ENCODE measurements at regions not wholly inside any gene's neighbourhood (a gene's known extent, or its start where the extent isn't known, plus 50 kb on each side); places are given as distances from the start of the nearest gene placed in this dataset.

- H3K4me1 Mint-ChIP-seq (ENCODE audit: low read depth): no peaks in the 10 kb centered on the region
- no peaks in the 10 kb centered on the region for H3K9me3 Mint-ChIP-seq
- H3K27ac Mint-ChIP-seq: no peak overlapping the region
- H3K27me3 Mint-ChIP-seq (ENCODE audit: low read depth): peaks cover 3% of the 10 kb centered on the region
- no peaks in the 10 kb centered on the region for H3K36me3 Mint-ChIP-seq (ENCODE audit: low read depth)
- no peak overlapping the region for H3K4me3 Mint-ChIP-seq
These were observed 53.5 kb upstream of the TSHZ3 start for GRCh38 chr19:31402529-31403316.

- H3K4me1 Mint-ChIP-seq (ENCODE audit: low read depth): no peaks in the 10 kb centered on the region
- H3K9me3 Mint-ChIP-seq: no peaks in the 10 kb centered on the region
- no peak overlapping the region for H3K27ac Mint-ChIP-seq
- H3K36me3 Mint-ChIP-seq (ENCODE audit: low read depth): no peaks in the 10 kb centered on the region
- peaks cover 3% of the 10 kb centered on the region for H3K27me3 Mint-ChIP-seq (ENCODE audit: low read depth)
- no peak overlapping the region for H3K4me3 Mint-ChIP-seq
These were observed 56.9 kb upstream of the TSHZ3 start for GRCh38 chr19:31406106-31406505.

DNA sequence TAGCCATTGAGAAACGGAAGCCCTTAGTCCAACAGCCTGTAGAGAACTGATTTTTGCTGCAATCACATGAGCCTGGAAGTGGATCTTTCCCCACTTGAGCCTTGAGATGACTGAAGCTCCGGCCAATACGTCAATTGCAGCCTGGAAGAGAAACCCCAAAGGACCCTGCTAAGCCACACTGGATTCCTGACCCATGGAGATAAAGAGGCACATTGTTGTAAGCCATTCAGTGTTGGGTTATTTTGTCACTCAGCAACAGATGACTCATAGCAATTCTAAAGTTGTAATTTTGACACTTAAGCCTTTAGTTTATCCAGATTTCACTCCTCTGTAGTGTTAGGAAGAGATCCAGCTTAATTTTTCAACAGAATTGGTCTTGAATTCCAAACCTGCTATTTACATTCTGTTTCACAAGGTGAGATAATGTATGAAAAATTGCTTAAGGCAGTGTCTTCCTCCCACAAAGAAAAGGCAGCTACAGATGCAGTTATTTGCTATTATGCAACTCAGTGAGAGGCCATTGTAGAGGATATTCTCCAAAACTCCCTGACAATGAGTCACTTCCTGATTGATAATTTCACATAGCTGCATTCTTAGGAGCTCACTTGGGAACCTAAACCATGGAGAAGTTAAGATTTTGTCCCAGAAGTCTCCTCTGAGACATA, 59.4 kb upstream of the TSHZ3 start:
- Mint-ChIP-seq H3K4me3 (no peak overlapping the region), H3K36me3 (ENCODE audit: low read depth) (no peaks in the 10 kb centered on the region), H3K27ac (no peak overlapping the region), H3K4me1 (ENCODE audit: low read depth) (no peaks in the 10 kb centered on the region), H3K27me3 (ENCODE audit: low read depth) (no peaks in the 10 kb centered on the region), H3K9me3 (no peaks in the 10 kb centered on the region)

DNA sequence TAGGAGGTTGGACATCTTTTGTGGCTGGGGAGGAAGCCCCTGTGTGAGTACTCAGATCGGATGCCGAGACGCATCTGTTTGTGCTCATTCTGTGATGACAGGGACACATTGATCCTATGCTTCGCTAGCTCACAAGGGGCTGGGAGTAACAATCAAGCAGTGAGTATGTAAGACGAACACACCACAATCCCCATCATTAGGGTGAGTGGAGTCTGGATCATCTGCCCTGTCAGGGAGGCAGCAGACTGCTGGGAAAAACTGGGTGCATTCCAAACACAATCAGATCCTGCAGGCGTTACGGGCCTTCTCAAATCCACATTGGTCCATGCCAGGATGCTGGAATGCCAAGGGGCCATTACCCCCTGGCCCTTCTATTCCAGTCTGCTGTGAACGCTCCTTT, 64.1 kb upstream of the TSHZ3 start:
- H3K27me3 Mint-ChIP-seq (ENCODE audit: low read depth): no peaks in the 10 kb centered on the region
- no peak overlapping the region for H3K27ac Mint-ChIP-seq
- H3K4me1 Mint-ChIP-seq (ENCODE audit: low read depth): no peaks in the 10 kb centered on the region
- H3K9me3 Mint-ChIP-seq: no peaks in the 10 kb centered on the region
- H3K4me3 Mint-ChIP-seq: no peak overlapping the region
- no peaks in the 10 kb centered on the region for H3K36me3 Mint-ChIP-seq (ENCODE audit: low read depth)

DNA sequence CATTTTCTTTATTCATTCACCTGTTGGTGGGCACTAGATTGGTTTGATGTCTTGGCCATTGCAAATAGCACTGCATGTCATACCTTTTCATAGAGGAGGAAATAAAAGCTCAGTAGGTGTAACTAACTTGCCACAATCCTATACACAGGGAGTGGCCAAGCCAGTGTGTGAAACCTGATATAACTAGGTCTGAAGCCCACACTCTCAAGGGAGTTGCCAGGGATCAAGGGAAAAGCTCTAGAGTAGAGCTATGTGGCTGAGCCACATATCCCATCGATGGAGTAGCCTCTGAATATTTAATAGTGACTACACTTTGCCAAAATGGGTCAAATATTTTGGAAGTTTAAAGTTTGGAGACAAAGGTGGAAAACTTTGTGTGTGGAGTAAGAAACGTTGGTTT, 66.1 kb upstream of the TSHZ3 start:
- H3K4me3 Mint-ChIP-seq: no peak overlapping the region
- no peaks in the 10 kb centered on the region for H3K4me1 Mint-ChIP-seq (ENCODE audit: low read depth)
- no peak overlapping the region for H3K27ac Mint-ChIP-seq
- no peaks in the 10 kb centered on the region for H3K36me3 Mint-ChIP-seq (ENCODE audit: low read depth)
- no peaks in the 10 kb centered on the region for H3K9me3 Mint-ChIP-seq
- no peaks in the 10 kb centered on the region for H3K27me3 Mint-ChIP-seq (ENCODE audit: low read depth)

GRCh38 chr19:31416548-31416947, 67.3 kb upstream of the TSHZ3 start:
- Mint-ChIP-seq H3K4me3 (no peak overlapping the region), H3K9me3 (no peaks in the 10 kb centered on the region), H3K27ac (no peak overlapping the region), H3K36me3 (ENCODE audit: low read depth) (no peaks in the 10 kb centered on the region), H3K27me3 (ENCODE audit: low read depth) (no peaks in the 10 kb centered on the region), H3K4me1 (ENCODE audit: low read depth) (no peaks in the 10 kb centered on the region)

- no peaks in the 10 kb centered on the region for H3K36me3 Mint-ChIP-seq (ENCODE audit: low read depth)
- H3K9me3 Mint-ChIP-seq: no peaks in the 10 kb centered on the region
- no peak overlapping the region for H3K4me3 Mint-ChIP-seq
- no peak overlapping the region for H3K27ac Mint-ChIP-seq
- no peaks in the 10 kb centered on the region for H3K27me3 Mint-ChIP-seq (ENCODE audit: low read depth)
- H3K4me1 Mint-ChIP-seq (ENCODE audit: low read depth): no peaks in the 10 kb centered on the region
These were observed 68.8 kb upstream of the TSHZ3 start for GRCh38 chr19:31418055-31418454.

DNA sequence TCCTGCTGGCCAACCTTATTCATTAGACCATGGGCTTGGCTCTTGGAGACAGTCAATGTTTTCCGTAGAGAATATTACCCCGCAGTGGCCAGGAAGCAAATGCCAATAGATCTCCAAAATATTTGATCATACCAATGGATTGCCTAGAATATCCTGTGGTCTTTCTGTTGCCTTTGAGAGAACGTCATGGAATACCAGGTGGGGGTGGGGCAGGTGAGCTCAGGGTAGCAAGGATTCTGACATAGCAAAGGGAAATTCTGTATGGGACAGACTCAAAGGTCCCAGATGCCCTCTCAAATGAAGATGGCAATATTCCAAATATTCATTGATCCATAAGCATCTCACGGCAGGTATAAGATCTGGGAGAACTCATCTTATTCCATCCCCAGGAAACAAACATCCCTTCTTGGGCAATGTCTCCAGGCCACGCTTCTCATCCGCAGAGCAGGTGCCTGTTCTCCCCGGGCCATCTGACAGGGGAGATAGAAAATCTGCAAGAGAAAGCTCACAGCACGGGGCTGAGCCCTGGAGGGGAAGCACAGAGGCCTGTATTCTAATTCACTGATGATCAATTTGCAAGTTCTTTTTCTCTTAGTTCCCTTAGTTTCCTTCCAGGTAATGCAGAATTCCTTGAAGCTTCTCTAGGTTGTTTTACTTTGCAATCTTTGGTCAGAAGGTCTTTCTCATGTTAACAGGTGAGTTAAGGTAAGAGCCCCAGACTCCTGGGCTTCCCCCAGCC, 69.6 kb upstream of the TSHZ3 start:
- Mint-ChIP-seq H3K27me3 (ENCODE audit: low read depth) (no peaks in the 10 kb centered on the region), H3K36me3 (ENCODE audit: low read depth) (no peaks in the 10 kb centered on the region), H3K27ac (no peak overlapping the region), H3K9me3 (no peaks in the 10 kb centered on the region), H3K4me3 (no peak overlapping the region), H3K4me1 (ENCODE audit: low read depth) (no peaks in the 10 kb centered on the region)

DNA sequence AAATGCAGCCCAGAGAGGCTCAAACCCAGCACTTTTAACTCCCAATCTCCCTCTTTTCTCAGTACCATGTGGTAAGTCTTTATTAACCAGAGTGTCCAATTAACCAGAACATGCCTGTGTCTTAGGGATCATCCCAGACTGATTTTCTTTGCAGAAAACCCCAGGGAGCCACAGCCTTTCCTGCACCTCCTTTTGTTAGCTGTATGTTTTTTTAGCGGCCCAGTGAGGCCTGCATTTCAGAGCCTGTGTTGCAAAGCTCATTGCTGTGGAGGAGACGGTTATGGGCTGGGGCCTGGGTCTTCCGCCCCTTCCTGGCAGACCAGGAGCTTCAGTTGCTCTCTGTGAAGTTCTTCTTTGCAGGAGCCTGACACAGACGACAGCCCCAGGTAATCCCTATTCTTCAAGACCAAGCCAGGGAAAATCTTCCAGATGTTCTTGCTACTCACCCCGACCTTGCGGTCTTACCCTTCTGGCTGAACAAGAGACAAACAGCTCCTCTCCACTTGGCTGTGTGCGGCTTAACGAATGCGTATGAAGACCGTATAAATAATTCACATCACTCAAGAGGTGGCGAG, 70.7 kb upstream of the TSHZ3 start:
- Mint-ChIP-seq H3K4me3 (no peak overlapping the region), H3K27me3 (ENCODE audit: low read depth) (no peaks in the 10 kb centered on the region), H3K9me3 (no peaks in the 10 kb centered on the region), H3K27ac (no peak overlapping the region), H3K4me1 (ENCODE audit: low read depth) (no peaks in the 10 kb centered on the region), H3K36me3 (ENCODE audit: low read depth) (no peaks in the 10 kb centered on the region)

DNA sequence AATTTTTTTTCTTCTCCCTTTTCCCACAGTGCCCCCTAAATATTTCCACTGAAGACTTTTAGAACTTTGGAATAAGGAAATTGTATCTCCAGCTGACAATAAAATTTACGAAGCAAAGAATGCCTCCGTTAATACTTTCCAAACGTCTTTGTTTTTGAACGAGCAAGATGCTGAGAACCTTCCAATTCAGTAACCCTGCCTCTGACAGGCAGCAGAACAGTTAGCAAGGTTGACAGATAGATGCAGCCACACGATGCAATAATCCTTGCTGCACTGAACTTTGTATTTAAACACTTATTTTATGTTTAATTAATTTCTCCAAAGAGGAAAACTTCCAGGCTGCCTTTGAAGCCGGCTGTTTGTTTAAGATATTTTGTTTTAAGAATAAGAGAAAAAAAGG, 71.8 kb upstream of the TSHZ3 start:
- H3K4me1 Mint-ChIP-seq (ENCODE audit: low read depth): no peaks in the 10 kb centered on the region

DNA sequence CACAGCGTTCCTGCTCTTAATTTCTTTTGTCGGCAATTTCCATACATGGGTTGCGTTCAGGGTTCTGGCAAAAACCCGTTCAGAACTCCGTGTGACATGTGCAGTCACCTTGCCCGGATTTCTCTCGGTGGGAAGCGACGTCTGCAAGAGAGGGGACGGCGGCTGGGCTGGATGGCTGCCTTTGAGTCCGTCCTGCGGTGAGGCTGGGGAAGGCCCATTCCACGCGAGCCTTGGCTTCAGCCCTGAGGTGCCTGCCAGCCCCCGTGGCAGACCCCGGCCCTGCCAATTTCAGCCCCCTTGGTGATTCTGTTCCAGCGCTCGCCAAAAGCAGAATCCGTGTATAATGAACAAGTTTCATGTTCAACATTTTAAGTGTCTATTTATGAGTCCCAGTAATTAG, 72.6 kb upstream of the TSHZ3 start:
- H3K27me3 Mint-ChIP-seq (ENCODE audit: low read depth): no peaks in the 10 kb centered on the region
- H3K36me3 Mint-ChIP-seq (ENCODE audit: low read depth): no peaks in the 10 kb centered on the region
- no peaks in the 10 kb centered on the region for H3K9me3 Mint-ChIP-seq
- no peak overlapping the region for H3K4me3 Mint-ChIP-seq
- no peaks in the 10 kb centered on the region for H3K4me1 Mint-ChIP-seq (ENCODE audit: low read depth)
- no peak overlapping the region for H3K27ac Mint-ChIP-seq

More for the DNA sequence above, 71.8 kb upstream of the TSHZ3 start:
- no peaks in the 10 kb centered on the region for H3K36me3 Mint-ChIP-seq (ENCODE audit: low read depth)
- H3K9me3 Mint-ChIP-seq: no peaks in the 10 kb centered on the region
- no peak overlapping the region for H3K4me3 Mint-ChIP-seq
- no peaks in the 10 kb centered on the region for H3K27me3 Mint-ChIP-seq (ENCODE audit: low read depth)
- H3K27ac Mint-ChIP-seq: no peak overlapping the region

GRCh38 chr19:31423896-31424295, 74.7 kb upstream of the TSHZ3 start:
- Mint-ChIP-seq H3K36me3 (ENCODE audit: low read depth) (no peaks in the 10 kb centered on the region), H3K27me3 (ENCODE audit: low read depth) (no peaks in the 10 kb centered on the region), H3K4me1 (ENCODE audit: low read depth) (no peaks in the 10 kb centered on the region), H3K4me3 (no peak overlapping the region), H3K9me3 (no peaks in the 10 kb centered on the region), H3K27ac (no peak overlapping the region)

- no peak overlapping the region for H3K27ac Mint-ChIP-seq
- H3K9me3 Mint-ChIP-seq: no peaks in the 10 kb centered on the region
- H3K27me3 Mint-ChIP-seq (ENCODE audit: low read depth): no peaks in the 10 kb centered on the region
- no peaks in the 10 kb centered on the region for H3K36me3 Mint-ChIP-seq (ENCODE audit: low read depth)
- H3K4me1 Mint-ChIP-seq (ENCODE audit: low read depth): no peaks in the 10 kb centered on the region
- no peak overlapping the region for H3K4me3 Mint-ChIP-seq
These were observed 75.8 kb upstream of the TSHZ3 start for GRCh38 chr19:31424861-31425620.

DNA sequence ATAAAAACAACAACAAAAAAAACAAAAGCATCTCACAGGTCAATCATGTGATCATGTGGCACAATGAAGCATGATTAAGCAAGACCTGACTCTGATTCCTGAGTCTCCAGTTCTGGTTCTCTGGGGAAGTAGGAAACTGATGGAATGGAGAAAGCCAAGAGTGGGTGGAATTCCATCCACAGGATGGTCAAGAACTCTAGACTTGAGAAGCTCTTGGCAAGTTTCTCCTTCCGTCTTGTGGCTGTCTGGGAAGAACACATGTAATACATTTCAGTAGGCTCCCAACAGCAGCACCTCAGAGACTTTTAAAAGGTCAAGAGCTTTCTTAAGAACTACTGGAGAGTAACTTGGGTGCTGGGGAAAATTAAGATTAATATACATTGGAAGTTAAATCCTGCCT, 78.6 kb upstream of the TSHZ3 start:
- Mint-ChIP-seq H3K36me3 (ENCODE audit: low read depth) (no peaks in the 10 kb centered on the region), H3K27ac (no peak overlapping the region), H3K27me3 (ENCODE audit: low read depth) (no peaks in the 10 kb centered on the region), H3K4me1 (ENCODE audit: low read depth) (no peaks in the 10 kb centered on the region), H3K4me3 (no peak overlapping the region), H3K9me3 (no peaks in the 10 kb centered on the region)
